ENCODE measurements at regions not wholly inside any gene's neighbourhood (a gene's known extent, or its start where the extent isn't known, plus 50 kb on each side); places are given as distances from the start of the nearest gene placed in this dataset.
A peak's percentile ranks its signal among the peaks of the same experiment; 100 is the strongest.
"Not testable (repeated sequence)": the region's sequence is repeated elsewhere in the genome, so short reads cannot be mapped to it uniquely, and the experiment has no call there.

DNA sequence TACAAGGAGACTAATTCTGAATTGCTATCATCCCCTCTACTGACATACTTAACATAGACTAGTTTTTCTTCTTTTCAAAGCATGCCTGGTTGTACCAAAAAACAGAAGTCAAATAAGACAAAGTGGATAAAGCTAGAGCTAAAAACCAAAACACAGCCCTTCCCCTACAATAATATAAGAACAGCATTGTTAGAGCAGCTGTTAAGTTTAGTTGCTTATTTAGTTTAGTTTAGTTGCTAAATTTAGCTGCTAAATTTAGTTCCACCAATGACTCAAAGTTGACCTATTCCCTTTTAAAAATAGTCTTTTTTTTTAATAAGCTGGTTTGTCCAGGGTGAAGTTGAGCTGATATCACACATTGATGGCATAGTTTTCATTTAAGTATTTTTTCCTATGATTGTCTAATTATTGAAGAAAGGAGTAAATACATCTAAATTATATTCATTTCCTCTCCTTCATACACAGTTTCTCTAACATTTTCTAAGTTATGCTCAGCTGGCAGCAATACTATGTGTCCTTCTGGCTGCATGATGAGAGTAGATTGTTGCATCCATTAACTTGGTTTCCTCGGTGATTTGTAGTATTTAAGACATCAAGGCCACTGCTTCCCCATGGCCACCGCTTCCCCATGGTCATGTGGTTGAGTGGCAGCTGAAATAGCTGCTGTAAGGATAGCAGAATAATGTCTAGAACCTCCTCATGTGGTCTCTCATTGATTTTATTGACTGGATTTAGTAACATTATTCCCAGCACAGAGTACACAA is 718.6 kb upstream of the NECTIN3 start:
- no peak overlapping the region for H3K4me3 ChIP-seq (ENCODE audit: low read length)
- TF ChIP-seq, protein P1, sequence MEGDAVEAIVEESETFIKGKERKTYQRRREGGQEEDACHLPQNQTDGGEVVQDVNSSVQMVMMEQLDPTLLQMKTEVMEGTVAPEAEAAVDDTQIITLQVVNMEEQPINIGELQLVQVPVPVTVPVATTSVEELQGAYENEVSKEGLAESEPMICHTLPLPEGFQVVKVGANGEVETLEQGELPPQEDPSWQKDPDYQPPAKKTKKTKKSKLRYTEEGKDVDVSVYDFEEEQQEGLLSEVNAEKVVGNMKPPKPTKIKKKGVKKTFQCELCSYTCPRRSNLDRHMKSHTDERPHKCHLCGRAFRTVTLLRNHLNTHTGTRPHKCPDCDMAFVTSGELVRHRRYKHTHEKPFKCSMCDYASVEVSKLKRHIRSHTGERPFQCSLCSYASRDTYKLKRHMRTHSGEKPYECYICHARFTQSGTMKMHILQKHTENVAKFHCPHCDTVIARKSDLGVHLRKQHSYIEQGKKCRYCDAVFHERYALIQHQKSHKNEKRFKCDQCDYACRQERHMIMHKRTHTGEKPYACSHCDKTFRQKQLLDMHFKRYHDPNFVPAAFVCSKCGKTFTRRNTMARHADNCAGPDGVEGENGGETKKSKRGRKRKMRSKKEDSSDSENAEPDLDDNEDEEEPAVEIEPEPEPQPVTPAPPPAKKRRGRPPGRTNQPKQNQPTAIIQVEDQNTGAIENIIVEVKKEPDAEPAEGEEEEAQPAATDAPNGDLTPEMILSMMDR (conservative IDR thresholded peaks at IDR 0.05; ENCODE audit: low read length) = no peak
- no peak for DNase-seq (ENCODE audit: low read depth)

DNA sequence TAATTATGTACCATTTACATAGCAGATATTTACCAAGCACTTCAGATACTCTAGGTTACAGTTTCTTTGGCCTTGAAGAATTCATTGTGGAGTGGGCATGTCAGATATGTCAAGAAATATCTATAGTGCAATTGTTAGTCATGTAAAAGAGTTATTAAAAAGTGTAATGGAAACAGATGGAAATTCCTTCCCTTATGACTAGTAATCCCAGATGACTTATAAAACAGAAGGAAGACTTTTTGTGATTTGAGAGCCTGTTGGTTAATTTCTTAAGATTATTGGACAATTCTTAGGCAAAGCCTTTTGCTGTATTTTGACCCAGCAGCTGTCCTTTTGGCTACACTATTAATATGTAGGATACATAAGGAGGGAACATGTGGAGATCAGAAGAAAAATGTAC is 708.9 kb upstream of the NECTIN3 start:
- peak; percentile 61 for DNase-seq (ENCODE audit: low read depth)
- H3K4me3 ChIP-seq (ENCODE audit: low read length) = no peak overlapping the region
- TF ChIP-seq, protein P1 (conservative IDR thresholded peaks at IDR 0.05; ENCODE audit: low read length) = no peak

DNA sequence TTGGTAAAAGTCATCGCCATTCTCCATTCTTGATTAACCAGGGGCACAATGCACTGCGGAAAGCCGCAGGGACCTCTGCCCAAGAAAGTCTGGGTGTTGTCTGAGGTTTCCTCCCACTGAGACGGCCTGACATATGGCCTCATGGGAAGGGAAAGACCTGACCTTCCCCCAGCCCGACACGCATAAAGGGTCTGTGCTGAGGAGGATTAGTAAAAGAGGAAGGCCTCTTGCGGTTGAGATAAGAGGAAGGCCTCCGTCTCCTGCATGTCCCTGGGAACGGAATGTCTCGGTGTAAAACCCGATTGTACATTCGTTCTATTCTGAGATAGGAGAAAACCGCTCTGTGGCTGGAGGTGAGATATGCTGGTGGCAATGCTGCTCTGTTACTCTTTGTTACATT is 704.3 kb upstream of the NECTIN3 start:
- DNase-seq (ENCODE audit: low read depth); H3K4me3 ChIP-seq (ENCODE audit: low read length): not testable (repeated sequence)

DNA sequence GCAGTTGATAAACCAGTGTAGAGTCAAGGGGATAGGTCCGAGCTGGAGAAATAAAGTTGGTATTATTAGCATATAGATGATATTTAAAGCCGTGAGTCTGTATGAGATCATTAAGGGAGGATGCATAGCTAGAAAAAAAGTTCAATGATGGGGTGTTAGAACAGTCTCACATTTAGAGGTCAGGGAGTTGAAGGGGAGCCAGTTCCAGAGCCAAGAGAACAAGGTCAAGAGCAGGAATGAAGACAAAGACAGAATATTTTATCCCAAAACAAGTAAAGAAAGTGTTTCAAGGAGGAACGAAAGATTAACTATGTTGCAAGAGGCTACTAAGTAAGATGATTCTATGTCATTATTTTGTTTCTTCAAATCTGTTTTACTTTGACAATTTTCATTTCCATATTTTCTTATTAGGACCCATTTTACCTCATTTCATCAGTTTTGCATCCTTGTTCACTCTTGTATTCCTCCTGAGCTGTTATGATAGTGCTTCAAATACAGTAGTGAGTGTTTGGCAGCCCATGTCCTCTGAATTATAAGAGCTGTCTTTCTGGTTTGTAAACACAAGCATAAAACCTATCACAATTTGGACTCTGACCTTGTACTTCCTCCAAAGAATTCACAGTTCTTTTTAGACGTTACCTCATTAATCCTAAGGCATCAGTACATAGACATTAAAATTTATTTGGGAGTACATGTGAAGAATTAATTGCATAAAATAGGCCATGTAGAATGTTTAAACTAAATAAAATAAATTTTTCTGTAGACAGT is 695.7 kb upstream of the NECTIN3 start:
- no peak overlapping the region for H3K4me3 ChIP-seq (ENCODE audit: low read length)

DNA sequence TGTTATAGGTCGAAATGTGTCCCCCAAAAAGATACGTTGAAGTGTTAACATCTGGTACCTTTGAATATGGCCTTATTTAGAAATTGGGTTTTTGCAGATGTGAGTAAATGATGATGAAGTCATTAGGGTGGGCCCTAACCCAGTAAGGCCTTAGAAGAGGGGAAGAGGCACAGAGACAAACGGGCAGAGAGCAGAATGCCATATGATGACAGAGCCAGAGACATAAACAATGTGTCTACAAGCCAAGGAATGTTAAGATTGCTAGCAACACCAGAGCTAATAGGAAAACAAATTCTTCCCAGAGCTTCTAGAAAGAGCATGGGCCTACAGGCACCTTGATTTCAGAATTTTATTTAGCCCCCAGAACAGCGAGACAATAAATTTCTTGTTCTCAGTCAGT is 693.1 kb upstream of the NECTIN3 start:
- TF ChIP-seq, protein P1 (conservative IDR thresholded peaks at IDR 0.05; ENCODE audit: low read length) = no peak
- peak; percentile 24 for DNase-seq (ENCODE audit: low read depth)
- no peak overlapping the region for H3K4me3 ChIP-seq (ENCODE audit: low read length)

More for the DNA sequence above, 695.7 kb upstream of the NECTIN3 start:
- TF ChIP-seq, protein P1 (conservative IDR thresholded peaks at IDR 0.05; ENCODE audit: low read length) = no peak
- DNase-seq (ENCODE audit: low read depth) = no peak

DNA sequence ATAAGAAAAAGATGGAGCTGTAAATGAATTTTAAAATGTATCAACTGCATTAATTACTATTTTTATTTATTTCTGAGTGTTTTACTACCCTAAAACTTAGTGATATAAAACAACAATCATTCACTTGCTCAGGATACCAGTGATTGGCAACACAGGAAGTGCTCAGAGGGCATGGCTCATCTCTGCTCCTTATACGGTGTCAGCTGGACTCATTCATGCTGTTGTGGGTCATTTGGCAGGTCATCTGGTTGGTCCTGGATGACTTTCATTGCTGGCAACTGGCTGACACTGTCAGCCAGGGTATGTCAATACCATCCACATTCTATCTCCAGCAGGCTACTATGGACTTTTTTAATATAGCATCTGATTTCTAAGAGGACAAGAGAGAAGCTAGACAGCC is 689.6 kb upstream of the NECTIN3 start:
- H3K4me3 ChIP-seq (ENCODE audit: low read length) = no peak overlapping the region
- no peak for DNase-seq (ENCODE audit: low read depth)
- TF ChIP-seq, protein P1 (conservative IDR thresholded peaks at IDR 0.05; ENCODE audit: low read length) = no peak

DNA sequence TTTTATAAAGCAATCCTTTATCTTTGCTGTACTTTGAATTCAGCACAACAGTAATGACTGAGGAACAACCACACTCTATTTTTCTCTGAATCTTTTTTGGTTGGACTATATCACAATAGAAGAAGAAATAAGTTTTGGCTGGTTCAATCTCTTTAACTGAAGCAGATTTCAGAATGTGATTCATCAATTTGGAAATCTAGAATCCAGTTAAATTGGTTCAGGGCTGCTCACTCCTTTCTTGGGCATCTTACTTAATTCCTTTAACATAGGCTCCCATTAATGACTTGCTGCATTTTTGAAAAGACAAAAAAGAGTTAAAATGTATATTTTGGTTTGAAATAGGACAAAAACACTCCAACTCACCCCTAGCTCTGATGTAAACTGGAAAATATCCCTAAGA is 688.3 kb upstream of the NECTIN3 start:
- no peak overlapping the region for H3K4me3 ChIP-seq (ENCODE audit: low read length)
- TF ChIP-seq, protein P1 (conservative IDR thresholded peaks at IDR 0.05; ENCODE audit: low read length) = no peak
- no peak for DNase-seq (ENCODE audit: low read depth)
